ENCODE measurements at regions not wholly inside any gene's neighbourhood (a gene's known extent, or its start where the extent isn't known, plus 50 kb on each side); places are given as distances from the start of the nearest gene placed in this dataset.

DNA sequence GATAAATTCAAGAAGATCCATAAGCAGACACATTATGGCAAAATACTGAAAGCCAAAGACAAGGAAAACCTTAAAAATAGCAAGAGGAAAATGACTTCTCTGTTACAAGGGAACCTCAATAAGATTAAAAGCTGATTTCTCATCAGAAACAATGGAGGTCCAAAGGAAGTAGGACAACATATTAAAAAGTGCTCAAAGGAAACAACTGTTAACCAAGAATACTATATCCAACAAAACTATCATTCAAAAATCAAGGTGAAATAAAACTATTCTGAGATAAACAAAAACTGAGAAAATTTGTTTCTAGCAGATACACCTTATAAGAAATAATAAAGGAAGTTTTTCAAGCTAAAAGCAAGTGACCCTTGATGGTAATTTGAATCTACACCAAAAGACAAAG lies 314.7 kb upstream of the ROPN1 start:
- DNase-seq (ENCODE audit: extremely low read depth, low read depth) = no peak
- no peak overlapping the region for H3K4me3 ChIP-seq (replicated peaks; ENCODE audit: low read depth, low read length)

DNA sequence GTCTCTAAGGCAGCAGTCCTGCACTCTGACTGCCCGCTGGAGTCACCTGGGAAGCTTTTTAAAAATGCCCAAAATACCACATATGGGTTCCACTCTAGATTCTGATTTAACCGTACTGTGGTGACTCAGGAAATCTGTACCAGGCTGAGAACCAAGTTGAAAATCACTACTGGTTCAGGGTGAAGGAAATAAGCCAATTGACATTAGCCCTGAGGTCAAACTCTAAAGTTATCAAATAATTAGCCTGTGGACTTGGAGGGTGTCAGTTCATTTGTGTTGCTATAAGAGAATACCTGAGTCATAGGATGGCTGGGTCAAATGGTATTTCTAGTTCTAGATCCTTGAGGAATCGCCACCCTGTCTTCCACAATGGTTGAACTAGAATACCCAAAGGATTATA lies 321.7 kb upstream of the ROPN1 start:
- DNase-seq (ENCODE audit: extremely low read depth, low read depth) = no peak
- TF ChIP-seq, protein P1, sequence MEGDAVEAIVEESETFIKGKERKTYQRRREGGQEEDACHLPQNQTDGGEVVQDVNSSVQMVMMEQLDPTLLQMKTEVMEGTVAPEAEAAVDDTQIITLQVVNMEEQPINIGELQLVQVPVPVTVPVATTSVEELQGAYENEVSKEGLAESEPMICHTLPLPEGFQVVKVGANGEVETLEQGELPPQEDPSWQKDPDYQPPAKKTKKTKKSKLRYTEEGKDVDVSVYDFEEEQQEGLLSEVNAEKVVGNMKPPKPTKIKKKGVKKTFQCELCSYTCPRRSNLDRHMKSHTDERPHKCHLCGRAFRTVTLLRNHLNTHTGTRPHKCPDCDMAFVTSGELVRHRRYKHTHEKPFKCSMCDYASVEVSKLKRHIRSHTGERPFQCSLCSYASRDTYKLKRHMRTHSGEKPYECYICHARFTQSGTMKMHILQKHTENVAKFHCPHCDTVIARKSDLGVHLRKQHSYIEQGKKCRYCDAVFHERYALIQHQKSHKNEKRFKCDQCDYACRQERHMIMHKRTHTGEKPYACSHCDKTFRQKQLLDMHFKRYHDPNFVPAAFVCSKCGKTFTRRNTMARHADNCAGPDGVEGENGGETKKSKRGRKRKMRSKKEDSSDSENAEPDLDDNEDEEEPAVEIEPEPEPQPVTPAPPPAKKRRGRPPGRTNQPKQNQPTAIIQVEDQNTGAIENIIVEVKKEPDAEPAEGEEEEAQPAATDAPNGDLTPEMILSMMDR (IDR thresholded peaks at IDR 0.05; ENCODE audit: low read depth, low read length, missing control alignments) = no peak
- H3K4me3 ChIP-seq (replicated peaks; ENCODE audit: low read depth, low read length) = no peak overlapping the region

More for the DNA sequence above, 314.7 kb upstream of the ROPN1 start:
- TF ChIP-seq, protein P1 (IDR thresholded peaks at IDR 0.05; ENCODE audit: low read depth, low read length, missing control alignments) = no peak

DNA sequence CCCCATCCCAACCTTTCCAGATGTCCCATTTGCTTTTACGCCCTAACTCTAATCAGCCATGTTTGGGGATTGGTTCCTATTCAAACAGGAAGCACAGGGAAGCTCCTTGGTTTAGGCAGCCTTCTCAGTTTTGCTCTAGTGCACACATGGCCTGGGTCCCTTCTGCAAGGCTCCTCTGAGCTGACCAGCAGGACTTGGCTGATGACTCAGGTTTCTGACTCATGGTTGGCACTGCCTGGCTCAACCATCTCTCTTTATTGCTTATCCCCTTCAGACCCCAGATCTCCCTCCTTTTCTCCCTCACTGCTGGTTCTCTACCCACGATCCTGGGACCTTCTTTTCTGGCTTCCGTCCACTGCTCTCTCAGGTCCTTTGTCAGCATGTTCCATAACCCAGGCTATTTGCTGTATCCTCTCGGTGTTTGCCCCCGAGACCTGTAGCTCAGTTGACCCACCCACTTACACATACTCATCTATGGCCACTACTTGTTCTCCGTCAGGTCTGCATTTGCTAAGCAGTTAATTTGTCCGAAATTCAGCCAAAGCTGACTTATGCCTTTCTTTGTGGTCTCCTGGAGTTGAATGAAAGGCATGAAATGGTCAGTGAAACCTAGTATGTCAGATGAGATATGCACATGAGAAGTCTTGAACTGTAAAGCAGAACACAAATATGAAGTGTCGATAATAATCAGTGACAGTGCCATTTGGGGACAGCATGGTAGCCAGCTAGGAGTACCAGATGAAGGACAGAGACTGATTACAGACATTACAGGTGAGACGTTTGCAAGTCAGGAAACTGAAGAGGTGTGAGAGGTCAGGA lies 323.5 kb upstream of the ROPN1 start:
- no peak overlapping the region for H3K4me3 ChIP-seq (replicated peaks; ENCODE audit: low read depth, low read length)
- DNase-seq (ENCODE audit: extremely low read depth, low read depth) = no peak
- TF ChIP-seq, protein P1 (IDR thresholded peaks at IDR 0.05; ENCODE audit: low read depth, low read length, missing control alignments) = no peak

DNA sequence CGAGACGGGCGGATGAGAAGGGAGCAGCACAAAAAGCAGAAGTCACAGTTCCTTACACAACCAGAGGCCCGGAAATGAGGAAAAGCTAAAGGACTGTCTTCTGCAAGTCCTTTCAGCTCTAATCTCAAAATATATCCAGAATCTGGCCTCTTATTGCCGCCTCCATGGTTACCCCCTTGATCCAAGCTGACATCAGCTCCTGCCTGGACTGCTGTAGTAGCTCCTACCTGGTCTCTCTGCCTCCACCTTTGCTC lies 324.0 kb upstream of the ROPN1 start:
- TF ChIP-seq, protein P1 (IDR thresholded peaks at IDR 0.05; ENCODE audit: low read depth, low read length, missing control alignments) = no peak
- no peak overlapping the region for H3K4me3 ChIP-seq (replicated peaks; ENCODE audit: low read depth, low read length)
- DNase-seq (ENCODE audit: extremely low read depth, low read depth) = no peak

DNA sequence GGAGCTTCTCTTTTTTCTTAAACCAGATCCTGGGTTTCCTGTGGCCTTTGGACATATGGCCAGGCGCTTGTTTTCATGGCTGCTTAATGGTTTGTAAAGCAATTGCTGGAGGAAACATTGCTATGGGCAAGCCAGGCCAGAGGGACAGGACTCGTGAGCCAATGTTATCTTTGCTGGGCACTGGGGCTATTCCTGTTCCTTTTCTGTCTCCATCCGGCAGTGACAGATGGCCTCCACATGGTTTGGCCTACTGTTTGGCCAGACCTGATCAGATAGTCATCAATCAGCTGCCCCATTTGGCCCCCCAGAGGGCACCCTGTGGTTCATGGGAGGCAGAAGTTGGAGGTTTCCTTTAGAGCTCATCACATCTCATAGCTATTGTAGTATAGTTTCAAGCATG lies 326.1 kb upstream of the ROPN1 start:
- no peak for DNase-seq (ENCODE audit: extremely low read depth, low read depth)
- TF ChIP-seq, protein P1 (IDR thresholded peaks at IDR 0.05; ENCODE audit: low read depth, low read length, missing control alignments) = no peak
- no peak overlapping the region for H3K4me3 ChIP-seq (replicated peaks; ENCODE audit: low read depth, low read length)

- DNase-seq (ENCODE audit: extremely low read depth, low read depth) = no peak
- H3K4me3 ChIP-seq (replicated peaks; ENCODE audit: low read depth, low read length) = no peak overlapping the region
- TF ChIP-seq, protein P1 (IDR thresholded peaks at IDR 0.05; ENCODE audit: low read depth, low read length, missing control alignments) = no peak
These were observed 326.7 kb upstream of the ROPN1 start for GRCh38 chr3:124318656-124319055.

- DNase-seq (ENCODE audit: extremely low read depth, low read depth) = no peak
- TF ChIP-seq, protein P1 (IDR thresholded peaks at IDR 0.05; ENCODE audit: low read depth, low read length, missing control alignments) = no peak
- H3K4me3 ChIP-seq (replicated peaks; ENCODE audit: low read depth, low read length) = no peak overlapping the region
These were observed 329.1 kb upstream of the ROPN1 start for GRCh38 chr3:124320976-124321375.

All from HFF-Myc (cell line).